ENCODE measurements at regions not wholly inside any gene's neighbourhood (a gene's known extent, or its start where the extent isn't known, plus 50 kb on each side); places are given as distances from the start of the nearest gene placed in this dataset.

- Mint-ChIP-seq H3K4me3 (no peak overlapping the region), H3K4me1 (no peaks in the 10 kb centered on the region), H3K36me3 (ENCODE audit: low read depth) (no peaks in the 10 kb centered on the region), H3K27ac (no peak overlapping the region), H3K9me3 (no peaks in the 10 kb centered on the region), H3K27me3 (ENCODE audit: low read depth) (no peaks in the 10 kb centered on the region)
- TF ChIP-seq CTCF (IDR thresholded peaks at IDR 0.05; ENCODE audit: unreplicated experiment in 3 of 3): no peak
These were observed 156.6 kb upstream of the ALCAM start for GRCh38 chr3:105210141-105210540.

DNA sequence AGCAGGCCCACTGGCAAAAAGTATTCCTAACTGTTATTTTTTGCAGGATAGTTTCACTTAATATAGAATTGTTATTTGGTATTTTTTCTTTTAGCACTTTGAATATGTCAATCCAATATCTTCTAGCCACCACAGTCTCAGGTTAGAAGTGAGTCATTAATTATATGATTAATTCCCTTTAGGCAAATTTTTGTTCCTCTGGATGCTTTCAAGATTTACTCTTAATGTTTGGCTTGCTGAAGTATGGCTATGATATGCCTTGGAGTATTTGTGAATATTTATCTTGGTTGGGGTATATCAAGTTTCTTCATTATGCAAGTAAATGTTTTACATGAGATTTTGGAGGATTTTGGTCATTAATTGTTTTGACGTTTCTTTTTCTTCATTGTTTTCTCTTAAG is 152.1 kb upstream of the ALCAM start:
- TF ChIP-seq CTCF (IDR thresholded peaks at IDR 0.05; ENCODE audit: unreplicated experiment in 3 of 3): no peak
- H3K9me3 Mint-ChIP-seq: peaks cover 3% of the 10 kb centered on the region
- H3K27ac Mint-ChIP-seq: no peak overlapping the region
- H3K4me3 Mint-ChIP-seq: no peak overlapping the region
- H3K27me3 Mint-ChIP-seq (ENCODE audit: low read depth): no peaks in the 10 kb centered on the region
- no peaks in the 10 kb centered on the region for H3K4me1 Mint-ChIP-seq
- H3K36me3 Mint-ChIP-seq (ENCODE audit: low read depth): no peaks in the 10 kb centered on the region

DNA sequence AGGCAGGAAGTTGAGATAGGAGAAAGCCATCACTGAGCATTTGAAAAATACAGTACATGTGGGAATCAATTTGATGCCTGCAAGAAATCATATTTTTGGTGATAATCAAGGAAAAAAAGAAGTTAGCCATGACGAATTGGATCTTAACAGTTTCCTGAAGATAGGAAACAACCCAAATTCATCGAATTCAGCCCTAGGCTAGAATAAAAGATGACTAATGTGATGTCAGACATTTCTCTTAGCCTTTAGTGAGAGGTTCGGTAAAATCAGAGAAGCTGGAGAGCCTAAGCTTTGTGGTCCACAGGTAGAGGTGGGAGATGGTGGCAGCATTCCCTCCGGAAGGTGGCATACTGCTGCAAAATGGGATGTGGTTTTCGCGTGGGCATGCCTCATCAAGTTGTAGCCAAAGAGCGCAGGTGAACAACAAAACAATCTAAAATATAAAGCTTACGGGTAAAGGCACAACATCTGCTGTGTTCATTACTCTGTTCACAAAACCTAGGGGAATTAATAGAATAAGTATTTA is 144.1 kb upstream of the ALCAM start:
- Mint-ChIP-seq H3K4me1 (no peaks in the 10 kb centered on the region), H3K4me3 (no peak overlapping the region), H3K27me3 (ENCODE audit: low read depth) (no peaks in the 10 kb centered on the region), H3K9me3 (no peaks in the 10 kb centered on the region), H3K36me3 (ENCODE audit: low read depth) (no peaks in the 10 kb centered on the region), H3K27ac (no peak overlapping the region)
- no peak for TF ChIP-seq CTCF (IDR thresholded peaks at IDR 0.05; ENCODE audit: unreplicated experiment in 3 of 3)

GRCh38 chr3:105223815-105224214 is 142.9 kb upstream of the ALCAM start:
- Mint-ChIP-seq H3K4me1 (no peaks in the 10 kb centered on the region), H3K4me3 (no peak overlapping the region), H3K27me3 (ENCODE audit: low read depth) (no peaks in the 10 kb centered on the region), H3K9me3 (no peaks in the 10 kb centered on the region), H3K27ac (no peak overlapping the region), H3K36me3 (ENCODE audit: low read depth) (no peaks in the 10 kb centered on the region)
- no peak for TF ChIP-seq CTCF (IDR thresholded peaks at IDR 0.05; ENCODE audit: unreplicated experiment in 3 of 3)

- no peaks in the 10 kb centered on the region for H3K4me1 Mint-ChIP-seq
- no peaks in the 10 kb centered on the region for H3K9me3 Mint-ChIP-seq
- H3K27me3 Mint-ChIP-seq (ENCODE audit: low read depth): no peaks in the 10 kb centered on the region
- TF ChIP-seq CTCF (IDR thresholded peaks at IDR 0.05; ENCODE audit: unreplicated experiment in 3 of 3): no peak
- H3K27ac Mint-ChIP-seq: no peak overlapping the region
- no peaks in the 10 kb centered on the region for H3K36me3 Mint-ChIP-seq (ENCODE audit: low read depth)
- no peak overlapping the region for H3K4me3 Mint-ChIP-seq
These were observed 138.0 kb upstream of the ALCAM start for GRCh38 chr3:105228696-105229095.

DNA sequence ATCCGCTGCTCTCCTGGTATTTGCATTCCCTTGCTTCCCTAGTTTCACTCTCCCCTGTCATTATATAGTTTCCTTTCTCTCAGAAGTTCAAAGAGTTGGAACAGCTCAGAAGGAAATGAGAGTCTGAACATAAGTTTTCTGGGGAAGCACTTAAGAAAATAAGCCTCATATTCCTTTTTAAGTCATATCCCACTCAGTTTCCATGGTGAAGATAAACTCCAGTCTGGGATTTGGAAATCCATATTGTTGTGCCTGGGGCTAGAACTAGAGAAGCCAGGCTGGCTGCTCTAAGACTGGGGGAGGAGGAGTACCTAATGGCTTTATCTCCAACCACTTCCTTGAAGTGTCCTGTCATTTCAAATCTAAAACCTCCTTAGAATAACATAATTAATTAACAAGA is 134.2 kb upstream of the ALCAM start:
- Mint-ChIP-seq H3K27ac (peak overlapping the region in 1 of 3 experiments; percentile 9), H3K27me3 (ENCODE audit: low read depth) (no peaks in the 10 kb centered on the region), H3K9me3 (no peaks in the 10 kb centered on the region), H3K4me1 (no peaks in the 10 kb centered on the region), H3K36me3 (ENCODE audit: low read depth) (no peaks in the 10 kb centered on the region), H3K4me3 (no peak overlapping the region)
- TF ChIP-seq CTCF (IDR thresholded peaks at IDR 0.05; ENCODE audit: unreplicated experiment in 3 of 3): no peak
